ENCODE measurements at regions not wholly inside any gene's neighbourhood (a gene's known extent, or its start where the extent isn't known, plus 50 kb on each side); places are given as distances from the start of the nearest gene placed in this dataset.

- no peaks in the 10 kb centered on the region for H3K27me3 ChIP-seq (replicated peaks; ENCODE audit: insufficient read depth)
These were observed 1202.8 kb downstream of the DIAPH3 start for GRCh38 chr13:58960888-58961287.

GRCh38 chr13:58963321-58963720, 1200.4 kb downstream of the DIAPH3 start:
- Histone ChIP-seq H3K27me3 (replicated peaks; ENCODE audit: insufficient read depth) (no peaks in the 10 kb centered on the region), H3K27ac (no peak overlapping the region), H3K9me3 (no peaks in the 10 kb centered on the region), H3K36me3 (no peaks in the 10 kb centered on the region), H3K4me1 (ENCODE audit: control insufficient read depth in 1 of 2, low read depth in 2 of 2) (no peaks in the 10 kb centered on the region), H3K4me3 (no peak overlapping the region)
- DNase-seq (ENCODE audit: low spot score) = no peak
- TF ChIP-seq, protein P1, sequence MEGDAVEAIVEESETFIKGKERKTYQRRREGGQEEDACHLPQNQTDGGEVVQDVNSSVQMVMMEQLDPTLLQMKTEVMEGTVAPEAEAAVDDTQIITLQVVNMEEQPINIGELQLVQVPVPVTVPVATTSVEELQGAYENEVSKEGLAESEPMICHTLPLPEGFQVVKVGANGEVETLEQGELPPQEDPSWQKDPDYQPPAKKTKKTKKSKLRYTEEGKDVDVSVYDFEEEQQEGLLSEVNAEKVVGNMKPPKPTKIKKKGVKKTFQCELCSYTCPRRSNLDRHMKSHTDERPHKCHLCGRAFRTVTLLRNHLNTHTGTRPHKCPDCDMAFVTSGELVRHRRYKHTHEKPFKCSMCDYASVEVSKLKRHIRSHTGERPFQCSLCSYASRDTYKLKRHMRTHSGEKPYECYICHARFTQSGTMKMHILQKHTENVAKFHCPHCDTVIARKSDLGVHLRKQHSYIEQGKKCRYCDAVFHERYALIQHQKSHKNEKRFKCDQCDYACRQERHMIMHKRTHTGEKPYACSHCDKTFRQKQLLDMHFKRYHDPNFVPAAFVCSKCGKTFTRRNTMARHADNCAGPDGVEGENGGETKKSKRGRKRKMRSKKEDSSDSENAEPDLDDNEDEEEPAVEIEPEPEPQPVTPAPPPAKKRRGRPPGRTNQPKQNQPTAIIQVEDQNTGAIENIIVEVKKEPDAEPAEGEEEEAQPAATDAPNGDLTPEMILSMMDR (IDR thresholded peaks at IDR 0.05) = no peak
- ATAC-seq (ENCODE audit: insufficient number of reproducible peaks, low FRiP score, low read depth) = no peak

More at GRCh38 chr13:58960888-58961287, 1202.8 kb downstream of the DIAPH3 start:
- ATAC-seq (ENCODE audit: insufficient number of reproducible peaks, low FRiP score, low read depth) (no peak), DNase-seq (ENCODE audit: low spot score) (no peak)
- Histone ChIP-seq H3K9me3 (no peaks in the 10 kb centered on the region), H3K36me3 (no peaks in the 10 kb centered on the region), H3K27ac (no peak overlapping the region), H3K4me1 (ENCODE audit: control insufficient read depth in 1 of 2, low read depth in 2 of 2) (no peaks in the 10 kb centered on the region), H3K4me3 (no peak overlapping the region)
- TF ChIP-seq, protein P1 (IDR thresholded peaks at IDR 0.05) = no peak

GRCh38 chr13:58964048-58964447, 1199.7 kb downstream of the DIAPH3 start:
- no peaks in the 10 kb centered on the region for H3K27me3 ChIP-seq (replicated peaks; ENCODE audit: insufficient read depth)
- no peak for ATAC-seq (ENCODE audit: insufficient number of reproducible peaks, low FRiP score, low read depth)
- TF ChIP-seq, protein P1 (IDR thresholded peaks at IDR 0.05) = no peak
- no peaks in the 10 kb centered on the region for H3K9me3 ChIP-seq
- H3K27ac ChIP-seq = no peak overlapping the region
- H3K4me1 ChIP-seq (ENCODE audit: control insufficient read depth in 1 of 2, low read depth in 2 of 2) = no peaks in the 10 kb centered on the region
- H3K4me3 ChIP-seq = no peak overlapping the region
- DNase-seq (ENCODE audit: low spot score) = no peak
- H3K36me3 ChIP-seq = no peaks in the 10 kb centered on the region

GRCh38 chr13:58977085-58977484, 1186.6 kb downstream of the DIAPH3 start:
- H3K36me3 ChIP-seq = no peaks in the 10 kb centered on the region
- DNase-seq (ENCODE audit: low spot score) (no peak), ATAC-seq (ENCODE audit: insufficient number of reproducible peaks, low FRiP score, low read depth) (no peak)
- H3K27me3 ChIP-seq (replicated peaks; ENCODE audit: insufficient read depth) = no peaks in the 10 kb centered on the region
- no peaks in the 10 kb centered on the region for H3K4me1 ChIP-seq (ENCODE audit: control insufficient read depth in 1 of 2, low read depth in 2 of 2)
- H3K4me3 ChIP-seq = no peak overlapping the region
- TF ChIP-seq, protein P1 (IDR thresholded peaks at IDR 0.05) = no peak
- no peak overlapping the region for H3K27ac ChIP-seq
- no peaks in the 10 kb centered on the region for H3K9me3 ChIP-seq

GRCh38 chr13:58978331-58978730, 1185.4 kb downstream of the DIAPH3 start:
- no peaks in the 10 kb centered on the region for H3K27me3 ChIP-seq (replicated peaks; ENCODE audit: insufficient read depth)
- TF ChIP-seq, protein P1 (IDR thresholded peaks at IDR 0.05) = no peak
- H3K4me3 ChIP-seq = no peak overlapping the region
- no peak overlapping the region for H3K27ac ChIP-seq
- no peaks in the 10 kb centered on the region for H3K9me3 ChIP-seq
- DNase-seq (ENCODE audit: low spot score) (no peak), ATAC-seq (ENCODE audit: insufficient number of reproducible peaks, low FRiP score, low read depth) (no peak)
- no peaks in the 10 kb centered on the region for H3K36me3 ChIP-seq
- no peaks in the 10 kb centered on the region for H3K4me1 ChIP-seq (ENCODE audit: control insufficient read depth in 1 of 2, low read depth in 2 of 2)

Data from thoracic aorta (tissue), 2 donors.